ENCODE measurements at regions not wholly inside any gene's neighbourhood (a gene's known extent, or its start where the extent isn't known, plus 50 kb on each side); places are given as distances from the start of the nearest gene placed in this dataset.
"Not testable (repeated sequence)": the region's sequence is repeated elsewhere in the genome, so short reads cannot be mapped to it uniquely, and the experiment has no call there.

DNA sequence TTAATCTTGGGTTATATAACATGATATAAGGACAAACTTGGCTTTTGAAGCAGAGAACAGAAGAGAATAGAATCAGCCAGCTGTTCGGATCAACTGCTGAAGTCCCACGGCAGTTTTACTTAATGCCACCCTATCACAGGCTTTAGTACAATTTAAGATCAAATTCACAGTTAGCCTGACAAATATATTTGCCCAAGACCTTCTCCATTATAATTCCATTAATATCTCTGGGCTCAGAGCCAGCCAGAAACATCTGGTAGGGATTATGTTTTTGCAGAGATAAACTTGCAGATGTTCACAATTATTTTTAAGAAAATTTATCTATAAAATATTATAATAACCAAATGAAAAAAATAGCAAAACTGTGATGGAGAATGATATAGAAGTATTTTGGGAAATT lies 381.4 kb downstream of the RAD51AP2 start:
- intact Hi-C loops (cut with DNase I) = no loop called here
- Histone ChIP-seq H3K4me3 (ENCODE audit: low read length in 3 of 3) (no peak overlapping the region), H3K9ac (ENCODE audit: low read length in 3 of 3) (no peak overlapping the region), H3K27me3 (ENCODE audit: control insufficient read depth, insufficient read depth, low read length) (no peaks in the 10 kb centered on the region), H3K4me1 (ENCODE audit: control insufficient read depth in 2 of 3, insufficient read depth in 2 of 3, low read depth in 1 of 3, low read length in 3 of 3) (no peaks in the 10 kb centered on the region), H3K9me3 (ENCODE audit: control insufficient read depth in 2 of 3, insufficient read depth in 1 of 3, low read length in 3 of 3) (no peaks in the 10 kb centered on the region), H3K27ac (ENCODE audit: low read depth in 2 of 2, low read length in 2 of 2) (no peak overlapping the region), H3K36me3 (ENCODE audit: control insufficient read depth in 2 of 3, insufficient read depth in 3 of 3, low read length in 3 of 3) (no peaks in the 10 kb centered on the region)
- no peak for FAIRE-seq
- DNase-seq = no peak
- TF ChIP-seq, protein P1, sequence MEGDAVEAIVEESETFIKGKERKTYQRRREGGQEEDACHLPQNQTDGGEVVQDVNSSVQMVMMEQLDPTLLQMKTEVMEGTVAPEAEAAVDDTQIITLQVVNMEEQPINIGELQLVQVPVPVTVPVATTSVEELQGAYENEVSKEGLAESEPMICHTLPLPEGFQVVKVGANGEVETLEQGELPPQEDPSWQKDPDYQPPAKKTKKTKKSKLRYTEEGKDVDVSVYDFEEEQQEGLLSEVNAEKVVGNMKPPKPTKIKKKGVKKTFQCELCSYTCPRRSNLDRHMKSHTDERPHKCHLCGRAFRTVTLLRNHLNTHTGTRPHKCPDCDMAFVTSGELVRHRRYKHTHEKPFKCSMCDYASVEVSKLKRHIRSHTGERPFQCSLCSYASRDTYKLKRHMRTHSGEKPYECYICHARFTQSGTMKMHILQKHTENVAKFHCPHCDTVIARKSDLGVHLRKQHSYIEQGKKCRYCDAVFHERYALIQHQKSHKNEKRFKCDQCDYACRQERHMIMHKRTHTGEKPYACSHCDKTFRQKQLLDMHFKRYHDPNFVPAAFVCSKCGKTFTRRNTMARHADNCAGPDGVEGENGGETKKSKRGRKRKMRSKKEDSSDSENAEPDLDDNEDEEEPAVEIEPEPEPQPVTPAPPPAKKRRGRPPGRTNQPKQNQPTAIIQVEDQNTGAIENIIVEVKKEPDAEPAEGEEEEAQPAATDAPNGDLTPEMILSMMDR (IDR thresholded peaks at IDR 0.05; ENCODE audit: borderline replicate concordance, extremely low read depth, insufficient read depth) = no peak

DNA sequence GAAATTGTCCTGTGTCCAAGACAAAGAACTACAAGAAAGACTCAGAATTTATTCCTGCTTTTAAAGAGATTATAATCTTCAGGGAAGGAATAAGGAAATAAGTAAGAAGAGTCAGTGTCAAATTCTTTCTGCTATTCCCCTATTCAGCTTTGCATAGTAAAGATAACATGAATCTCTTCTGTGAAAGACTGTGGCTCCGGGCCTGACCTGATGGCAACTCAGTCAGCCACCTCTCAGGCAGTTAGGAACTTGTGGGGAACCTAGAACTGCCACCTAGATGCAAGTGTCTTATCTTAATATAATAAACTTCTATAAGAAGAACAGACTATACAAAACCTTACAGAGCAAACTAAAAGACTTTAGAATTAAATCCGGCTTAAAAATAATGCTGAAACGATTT lies 382.0 kb downstream of the RAD51AP2 start:
- FAIRE-seq = no peak
- DNase-seq = no peak
- intact Hi-C loops (cut with DNase I) = no loop called here

DNA sequence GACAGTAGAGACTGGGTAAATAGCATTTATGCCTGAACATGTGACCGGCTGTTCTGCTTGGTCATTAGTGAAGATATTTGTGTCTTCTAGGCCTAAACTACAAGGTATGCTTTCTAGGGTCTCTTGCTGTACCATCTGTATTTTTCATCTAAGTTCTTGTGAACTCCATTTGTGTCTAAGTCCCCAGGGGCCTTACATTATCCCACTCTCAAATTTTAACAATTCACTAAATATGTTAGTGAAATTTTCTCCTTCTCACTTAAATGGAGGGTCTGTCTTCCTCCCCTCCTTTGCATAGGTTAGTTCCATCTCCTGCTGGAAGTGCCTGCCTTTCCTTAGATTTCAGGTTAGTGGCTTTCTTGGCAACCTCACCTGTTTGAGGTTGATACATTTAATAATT lies 382.6 kb downstream of the RAD51AP2 start:
- Histone ChIP-seq H3K27me3 (ENCODE audit: control insufficient read depth, insufficient read depth, low read length) (no peaks in the 10 kb centered on the region), H3K9me3 (ENCODE audit: control insufficient read depth in 2 of 3, insufficient read depth in 1 of 3, low read length in 3 of 3) (no peaks in the 10 kb centered on the region), H3K4me3 (ENCODE audit: low read length in 3 of 3) (no peak overlapping the region), H3K27ac (ENCODE audit: low read depth in 2 of 2, low read length in 2 of 2) (no peak overlapping the region), H3K36me3 (ENCODE audit: control insufficient read depth in 2 of 3, insufficient read depth in 3 of 3, low read length in 3 of 3) (no peaks in the 10 kb centered on the region), H3K9ac (ENCODE audit: low read length in 3 of 3) (no peak overlapping the region), H3K4me1 (ENCODE audit: control insufficient read depth in 2 of 3, insufficient read depth in 2 of 3, low read depth in 1 of 3, low read length in 3 of 3) (no peaks in the 10 kb centered on the region)
- intact Hi-C loops (cut with DNase I) = no loop called here
- no peak for DNase-seq
- TF ChIP-seq, protein P1 (IDR thresholded peaks at IDR 0.05; ENCODE audit: borderline replicate concordance, extremely low read depth, insufficient read depth) = no peak
- FAIRE-seq = no peak

More for the DNA sequence above, 382.0 kb downstream of the RAD51AP2 start:
- Histone ChIP-seq H3K4me1 (ENCODE audit: control insufficient read depth in 2 of 3, insufficient read depth in 2 of 3, low read depth in 1 of 3, low read length in 3 of 3) (no peaks in the 10 kb centered on the region), H3K9me3 (ENCODE audit: control insufficient read depth in 2 of 3, insufficient read depth in 1 of 3, low read length in 3 of 3) (no peaks in the 10 kb centered on the region), H3K36me3 (ENCODE audit: control insufficient read depth in 2 of 3, insufficient read depth in 3 of 3, low read length in 3 of 3) (no peaks in the 10 kb centered on the region), H3K27me3 (ENCODE audit: control insufficient read depth, insufficient read depth, low read length) (no peaks in the 10 kb centered on the region), H3K27ac (ENCODE audit: low read depth in 2 of 2, low read length in 2 of 2) (no peak overlapping the region), H3K9ac (ENCODE audit: low read length in 3 of 3) (no peak overlapping the region), H3K4me3 (ENCODE audit: low read length in 3 of 3) (no peak overlapping the region)
- TF ChIP-seq, protein P1 (IDR thresholded peaks at IDR 0.05; ENCODE audit: borderline replicate concordance, extremely low read depth, insufficient read depth) = no peak

DNA sequence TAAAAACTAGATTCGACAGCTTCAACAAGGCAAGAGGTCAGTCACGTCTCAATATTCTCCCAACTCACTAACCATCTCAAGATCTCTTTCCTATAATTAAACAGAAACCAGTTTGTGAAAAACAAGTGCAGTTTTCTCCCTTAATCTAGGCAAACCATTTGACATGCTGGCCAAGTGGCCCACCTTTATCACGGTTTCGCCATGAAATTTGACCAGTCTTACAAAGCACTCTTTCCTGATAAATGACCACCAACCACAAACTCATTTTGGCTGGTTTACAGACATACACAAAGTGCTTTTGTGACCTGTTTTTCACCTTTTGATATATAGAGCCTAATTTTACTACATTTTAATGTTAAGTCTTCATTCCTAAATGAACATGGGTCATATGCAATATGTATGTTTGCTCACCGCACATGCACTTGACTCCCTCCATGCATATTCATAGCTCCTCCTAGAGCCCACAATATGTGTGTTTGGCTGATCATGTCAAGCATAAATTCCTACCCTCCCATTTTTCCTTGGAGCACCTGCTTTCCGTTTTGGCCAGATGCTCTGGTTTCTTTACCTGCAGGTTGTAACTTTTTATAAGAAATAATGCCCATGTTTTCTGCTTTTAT lies 385.1 kb downstream of the RAD51AP2 start:
- intact Hi-C loops (cut with DNase I) = no loop called here
- no peaks in the 10 kb centered on the region for H3K9me3 ChIP-seq (ENCODE audit: control insufficient read depth in 2 of 3, insufficient read depth in 1 of 3, low read length in 3 of 3)
- no peak overlapping the region for H3K27ac ChIP-seq (ENCODE audit: low read depth in 2 of 2, low read length in 2 of 2)
- no peak overlapping the region for H3K4me3 ChIP-seq (ENCODE audit: low read length in 3 of 3)
- no peaks in the 10 kb centered on the region for H3K27me3 ChIP-seq (ENCODE audit: control insufficient read depth, insufficient read depth, low read length)
- H3K4me1 ChIP-seq (ENCODE audit: control insufficient read depth in 2 of 3, insufficient read depth in 2 of 3, low read depth in 1 of 3, low read length in 3 of 3) = no peaks in the 10 kb centered on the region
- H3K36me3 ChIP-seq (ENCODE audit: control insufficient read depth in 2 of 3, insufficient read depth in 3 of 3, low read length in 3 of 3) = no peaks in the 10 kb centered on the region
- TF ChIP-seq, protein P1 (IDR thresholded peaks at IDR 0.05; ENCODE audit: borderline replicate concordance, extremely low read depth, insufficient read depth) = no peak
- FAIRE-seq (no peak), DNase-seq (no peak)
- no peak overlapping the region for H3K9ac ChIP-seq (ENCODE audit: low read length in 3 of 3)

DNA sequence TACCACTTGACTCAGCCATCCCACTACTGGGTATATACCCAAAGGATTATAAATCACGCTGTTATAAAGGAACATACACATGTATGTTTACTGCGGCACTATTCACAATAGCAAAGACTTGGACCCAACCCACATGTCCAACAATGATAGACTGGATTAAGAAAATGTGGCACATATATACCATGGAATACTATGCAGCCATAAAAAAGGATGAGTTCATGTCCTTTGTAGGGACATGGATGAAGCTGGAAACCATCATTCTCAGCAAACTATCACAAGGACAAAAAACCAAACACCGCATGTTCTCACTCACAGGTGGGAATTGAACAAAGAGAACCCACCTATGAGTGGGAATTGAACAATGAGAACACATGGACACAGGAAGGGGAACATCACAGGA lies 387.6 kb downstream of the RAD51AP2 start:
- H3K27ac ChIP-seq (ENCODE audit: low read depth in 2 of 2, low read length in 2 of 2); H3K36me3 ChIP-seq (ENCODE audit: control insufficient read depth in 2 of 3, insufficient read depth in 3 of 3, low read length in 3 of 3); FAIRE-seq; H3K9ac ChIP-seq (ENCODE audit: low read length in 3 of 3); intact Hi-C loops (cut with DNase I); H3K27me3 ChIP-seq (ENCODE audit: control insufficient read depth, insufficient read depth, low read length); H3K9me3 ChIP-seq (ENCODE audit: control insufficient read depth in 2 of 3, insufficient read depth in 1 of 3, low read length in 3 of 3); H3K4me3 ChIP-seq (ENCODE audit: low read length in 3 of 3); DNase-seq; H3K4me1 ChIP-seq (ENCODE audit: control insufficient read depth in 2 of 3, insufficient read depth in 2 of 3, low read depth in 1 of 3, low read length in 3 of 3): not testable (repeated sequence)
